HepG2 (cell line): ENCODE measurements at regions not wholly inside any gene's neighbourhood (a gene's known extent, or its start where the extent isn't known, plus 50 kb on each side); places are given as distances from the start of the nearest gene placed in this dataset.

Experiments used
- ATAC-seq: fragments of 200-7000 bp; cut with Tn5 transposase; 3 replicates; pipeline ENCODE4 v1.9.1; 2020; ENCODE audit warnings: mild to moderate bottlenecking, moderate library complexity
- BruUV-seq: library from RNA; stranded (reverse); fragments of 400-500 nt; replicated peaks from 2 replicates; lab custom pipeline; 2021; lab: Mats Ljungman, UMichigan
- CTCF ChIA-PET: fragments of 300-600 bp; formaldehyde crosslinking; extraction: SDS; loops from one replicate; lab custom pipeline; 2021; ENCODE audit warnings: low total read pairs, inconsistent platforms, low intra/inter-chr PET ratio; lab: Yijun Ruan, JAX
- POLR2A ChIA-PET: fragments of 350-600 bp; sonication (Branson Sonifier 250); formaldehyde crosslinking; loops from one replicate; lab custom pipeline; 2020; ENCODE audit warnings: antibody characterized with exemption, inconsistent platforms; lab: Yijun Ruan, JAX
- DNase-seq: peaks from one replicate; pipeline ENCODE4 v3.0.0-alpha.2; 2015; ENCODE audit warnings: low spot score
- FAIRE-seq: peaks from 3 replicates; lab custom pipeline; 2011; peaks lifted over from hg19 to GRCh38; lab: Jason Lieb, UNC
- H2AFZ ChIP-seq: one replicate; pipeline ENCODE4 v1.6.1; 2011; ENCODE audit warnings: low read length, inconsistent platforms
- H3K27ac ChIP-seq: fragments of 300-600 bp; 3 replicates; pipeline ENCODE4 v1.8.0; 2011; ENCODE audit warnings: mixed run types, mild to moderate bottlenecking, mixed read lengths, low read length, inconsistent platforms; ENCODE audit not compliant: insufficient read depth; ENCODE audit errors: extremely low read length
- H3K27me3 ChIP-seq, 2 experiments: fragments of 200-600 bp in 1 of 2; 2 replicates in 1 of 2; 3 replicates in 1 of 2; pipeline versions ENCODE4 v1.6.0 to v1.8.0; 2011; ENCODE audit warnings: low read length in 2 of 2, mild to moderate bottlenecking in 2 of 2, moderate library complexity in 2 of 2, inconsistent platforms in 1 of 2; ENCODE audit not compliant: insufficient read depth in 2 of 2, control insufficient read depth in 1 of 2
- H3K36me3 ChIP-seq, 2 experiments: fragments of 200-600 bp in 1 of 2; replicated peaks in 1 of 2; 2 replicates in 1 of 2; 3 replicates in 1 of 2; pipeline versions ENCODE4 v1.5.1 to v1.8.0; 2011; ENCODE audit warnings: low read length in 2 of 2, inconsistent platforms in 1 of 2; ENCODE audit not compliant: insufficient read depth in 2 of 2, control insufficient read depth in 1 of 2
- H3K4me1 ChIP-seq: 2 replicates; pipeline ENCODE4 v1.5.1; 2012; ENCODE audit warnings: low read length, inconsistent platforms; ENCODE audit not compliant: insufficient read depth
- H3K4me2 ChIP-seq: 2 replicates; pipeline ENCODE4 v1.6.0; 2011; ENCODE audit warnings: low read depth, low read length, inconsistent platforms
- H3K4me3 ChIP-seq, 3 experiments: fragments of 200-600 bp in 1 of 3; sonication (generic), shearing (Covaris generic) in 1 of 3; replicated peaks in 1 of 3; 2 replicates each; pipeline ENCODE4 v1.5.1; 2011 to 2016; ENCODE audit warnings: low read length in 3 of 3, inconsistent platforms in 2 of 3, low read depth in 2 of 3, mild to moderate bottlenecking in 2 of 3, control low read depth in 1 of 3, mixed read lengths in 1 of 3; ENCODE audit not compliant: insufficient read depth in 1 of 3
- H3K79me2 ChIP-seq: one replicate; pipeline ENCODE4 v1.6.1; 2011; ENCODE audit warnings: low read length, inconsistent platforms; ENCODE audit not compliant: insufficient read depth
- H3K9ac ChIP-seq: 2 replicates; pipeline ENCODE4 v1.6.0; 2011; ENCODE audit warnings: mild to moderate bottlenecking, low read depth, low read length, inconsistent platforms; ENCODE audit not compliant: insufficient read depth
- H3K9me3 ChIP-seq: 2 replicates; pipeline ENCODE4 v1.5.1; 2012; ENCODE audit warnings: mild to moderate bottlenecking, low read length
- H4K20me1 ChIP-seq: 2 replicates; pipeline ENCODE4 v1.6.0; 2011; ENCODE audit warnings: inconsistent platforms, mild to moderate bottlenecking, low read length, moderate library complexity; ENCODE audit not compliant: insufficient read depth
- BCL3 ChIP-seq: sonication (generic); formaldehyde crosslinking; IDR thresholded peaks from 2 replicates; pipeline ENCODE4 v1.5.1; 2020; ENCODE audit warnings: mild to moderate bottlenecking, missing genetic modification reagents, moderate library complexity
- FOXA3 ChIP-seq: IDR thresholded peaks from 2 replicates; pipeline ENCODE4 v1.6.1; 2016; ENCODE audit warnings: missing genetic modification reagents, missing compliant biosample characterization
- HINFP ChIP-seq: sonication (generic); formaldehyde crosslinking; IDR thresholded peaks from 2 replicates; pipeline ENCODE4 v1.4.0; 2020; ENCODE audit warnings: low read depth, mild to moderate bottlenecking, missing genetic modification reagents
- KDM2A ChIP-seq: sonication (generic); formaldehyde crosslinking; IDR thresholded peaks from 2 replicates; pipeline ENCODE4 v1.4.0; 2020; ENCODE audit warnings: low read depth, missing genetic modification reagents, borderline replicate concordance
- MED13 ChIP-seq: sonication (generic); formaldehyde crosslinking; IDR thresholded peaks from 2 replicates; pipeline ENCODE4 v1.5.0; 2020; ENCODE audit warnings: missing genetic modification reagents
- PLRG1 ChIP-seq: fragments of 450-650 bp; conservative IDR thresholded peaks from 2 replicates; pipeline ENCODE4 v1.6.1; 2016
- SAFB2 ChIP-seq: sonication (generic); formaldehyde crosslinking; IDR thresholded peaks from 2 replicates; pipeline ENCODE4 v1.5.1; 2020; ENCODE audit warnings: missing genetic modification reagents, low read depth, mild to moderate bottlenecking, borderline replicate concordance
- SETDB1 ChIP-seq: sonication (generic); formaldehyde crosslinking; IDR thresholded peaks from 2 replicates; pipeline ENCODE4 v1.5.1; 2020; ENCODE audit warnings: missing genetic modification reagents, mild to moderate bottlenecking, borderline replicate concordance
- TERF1 ChIP-seq: sonication (generic); formaldehyde crosslinking; IDR thresholded peaks from 2 replicates; pipeline ENCODE4 v1.8.0; 2022; ENCODE audit warnings: mild to moderate bottlenecking, missing genetic modification reagents, moderate library complexity
- ZBTB14 ChIP-seq: sonication (generic); formaldehyde crosslinking; IDR thresholded peaks from 2 replicates; pipeline ENCODE4 v1.4.0; 2020; ENCODE audit warnings: missing genetic modification reagents
- ZBTB39 ChIP-seq: sonication (generic); formaldehyde crosslinking; IDR thresholded peaks from 2 replicates; pipeline ENCODE4 v1.5.0; 2020; ENCODE audit warnings: missing genetic modification reagents
- ZKSCAN5 ChIP-seq: sonication (generic); formaldehyde crosslinking; IDR thresholded peaks from 2 replicates; pipeline ENCODE4 v1.5.1; 2020; ENCODE audit warnings: mild to moderate bottlenecking, missing genetic modification reagents
- ZNF562 ChIP-seq: sonication (generic); formaldehyde crosslinking; IDR thresholded peaks from 2 replicates; pipeline ENCODE4 v1.8.0; 2022; ENCODE audit warnings: missing genetic modification reagents, borderline replicate concordance
- ZNF674 ChIP-seq: sonication (generic); formaldehyde crosslinking; IDR thresholded peaks from 2 replicates; pipeline ENCODE4 v1.5.0; 2020; ENCODE audit warnings: low read depth, mild to moderate bottlenecking, missing genetic modification reagents
- ZNF691 ChIP-seq: sonication (generic); formaldehyde crosslinking; IDR thresholded peaks from 2 replicates; pipeline ENCODE4 v1.4.0; 2020; ENCODE audit warnings: missing genetic modification reagents, low read depth, mild to moderate bottlenecking, borderline replicate concordance
- WGBS: methylation state at CpG from one replicate; pipeline ENCODE4 v1.1.6; 2017; ENCODE audit warnings: low lambda C conversion rate; 5-methylcytosine and 5-hydroxymethylcytosine counted together
- in situ Hi-C: cut with HindIII; loops from 2 replicates; pipeline ENCODE4 v1.10.0; 2017; ENCODE audit warnings: low pct_unique_long_range_greater_than_20kb; ENCODE audit not compliant: extremely low pct_ligation_motif_present
- intact Hi-C: fragments of 100-400 bp; cut with micrococcal nuclease; formaldehyde crosslinking; loops from one replicate; pipeline ENCODE4 v1.10.0; 2022; ENCODE audit not compliant: unreplicated experiment

GRCh38 chr2:161031511-161031910 lies 128.7 kb upstream of the TANK start (continued):
- no peak for TF ChIP-seq BCL3 (CRISPR knock-in tag)
- TF ChIP-seq ZNF691 (CRISPR knock-in tag) = no peak
- no peak for TF ChIP-seq MED13 (CRISPR knock-in tag)
- TF ChIP-seq ZKSCAN5 (CRISPR knock-in tag) = no peak

- no TSS peak for BruUV-seq
- FAIRE-seq (no peak), DNase-seq (no peak), ATAC-seq (no peak)
- Histone ChIP-seq H3K4me2 (no peak overlapping the region), H2AFZ (no peak overlapping the region), H3K27ac (no peak overlapping the region), H3K4me1 (no peaks in the 10 kb centered on the region), H3K9ac (no peak overlapping the region), H3K9me3 (no peaks in the 10 kb centered on the region), H3K4me3 (no peak overlapping the region), H3K27me3 (no peaks in the 10 kb centered on the region)
- intact Hi-C loops = no loop called here
- ChIA-PET CTCF (no interaction called here), POLR2A (no interaction called here)
- 43% methylated on average over 7 of the region's 7 CpGs for WGBS
- no peak for TF ChIP-seq KDM2A (CRISPR knock-in tag)
- TF ChIP-seq TERF1 (CRISPR knock-in tag) = no peak
- no peak for TF ChIP-seq ZNF562 (CRISPR knock-in tag)
- TF ChIP-seq ZBTB14 (CRISPR knock-in tag) = no peak
- TF ChIP-seq FOXA3 = no peak
- TF ChIP-seq ZNF674 = no peak
- no peak for TF ChIP-seq HINFP
- no peak for TF ChIP-seq SAFB2 (CRISPR knock-in tag)
- no peak for TF ChIP-seq ZBTB39 (CRISPR knock-in tag)
- no peak for TF ChIP-seq PLRG1
- TF ChIP-seq SETDB1 (CRISPR knock-in tag) = no peak
- TF ChIP-seq, all 625 proteins: peak for 0
- H3K79me2 ChIP-seq = no peaks in the 10 kb centered on the region
- H3K36me3 ChIP-seq = no peaks in the 10 kb centered on the region
- in situ Hi-C loops = no loop called here
- H4K20me1 ChIP-seq = no peaks in the 10 kb centered on the region
Measured at GRCh38 chr2:161032635-161033034, 127.6 kb upstream of the TANK start.
